Mesothelial cell of epicardium (in vitro differentiated cells): ENCODE measurements at regions not wholly inside any gene's neighbourhood (a gene's known extent, or its start where the extent isn't known, plus 50 kb on each side); places are given as distances from the start of the nearest gene placed in this dataset.
"Not testable (repeated sequence)": the region's sequence is repeated elsewhere in the genome, so short reads cannot be mapped to it uniquely, and the experiment has no call there.

ENCODE experiments used
- DNase-seq, 2 experiments: peaks; one replicate each; pipeline ENCODE4 v3.0.0; 2021; ENCODE audit warnings: low spot score in 2 of 2; ENCODE audit not compliant: unreplicated experiment in 2 of 2
- H3K27ac Mint-ChIP-seq: 2 replicates; pipeline ENCODE4 v1.8.0; 2021; ENCODE audit warnings: mixed read lengths
- H3K27me3 Mint-ChIP-seq: 2 replicates; pipeline ENCODE4 v1.8.0; 2021; ENCODE audit warnings: low read depth, mixed read lengths
- H3K36me3 Mint-ChIP-seq: 2 replicates; pipeline ENCODE4 v1.8.0; 2021; ENCODE audit warnings: mixed read lengths
- H3K4me1 Mint-ChIP-seq: 2 replicates; pipeline ENCODE4 v1.8.0; 2021; ENCODE audit warnings: mixed read lengths
- H3K4me3 Mint-ChIP-seq: 2 replicates; pipeline ENCODE4 v1.8.0; 2021; ENCODE audit warnings: mild to moderate bottlenecking, moderate library complexity, mixed read lengths
- H3K9me3 Mint-ChIP-seq: 2 replicates; pipeline ENCODE4 v1.8.0; 2021; ENCODE audit warnings: mixed read lengths
- TF ChIP-seq, protein P1 (sequence below): fragments of 200-600 bp; sonication (generic); IDR thresholded peaks from one replicate; pipeline ENCODE4 v1.5.0; 2021; ENCODE audit warnings: antibody characterized with exemption; ENCODE audit not compliant: unreplicated experiment

DNA sequence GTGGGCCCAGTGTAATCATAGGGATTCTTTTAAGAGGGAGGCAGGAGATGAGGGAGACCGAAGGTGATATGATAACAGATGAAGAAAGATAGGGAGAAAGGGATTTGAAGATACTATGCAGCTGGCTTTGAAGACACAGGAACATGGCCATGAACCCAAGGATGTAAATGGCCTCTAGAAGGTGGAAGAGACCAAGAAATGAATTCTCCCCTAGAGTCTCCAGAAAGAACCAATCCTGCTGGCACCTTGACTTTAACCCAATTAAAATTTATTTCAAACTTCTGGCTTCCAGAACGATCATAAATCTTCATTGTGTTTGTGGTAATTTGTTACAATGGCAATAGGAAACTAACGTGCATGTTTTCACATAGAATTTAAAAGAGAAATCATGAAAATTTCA lies 95.0 kb upstream of the GORAB start:
- H3K27ac Mint-ChIP-seq: no peak overlapping the region
- H3K9me3 Mint-ChIP-seq: peaks cover 15% of the 10 kb centered on the region
- TF ChIP-seq, protein P1, sequence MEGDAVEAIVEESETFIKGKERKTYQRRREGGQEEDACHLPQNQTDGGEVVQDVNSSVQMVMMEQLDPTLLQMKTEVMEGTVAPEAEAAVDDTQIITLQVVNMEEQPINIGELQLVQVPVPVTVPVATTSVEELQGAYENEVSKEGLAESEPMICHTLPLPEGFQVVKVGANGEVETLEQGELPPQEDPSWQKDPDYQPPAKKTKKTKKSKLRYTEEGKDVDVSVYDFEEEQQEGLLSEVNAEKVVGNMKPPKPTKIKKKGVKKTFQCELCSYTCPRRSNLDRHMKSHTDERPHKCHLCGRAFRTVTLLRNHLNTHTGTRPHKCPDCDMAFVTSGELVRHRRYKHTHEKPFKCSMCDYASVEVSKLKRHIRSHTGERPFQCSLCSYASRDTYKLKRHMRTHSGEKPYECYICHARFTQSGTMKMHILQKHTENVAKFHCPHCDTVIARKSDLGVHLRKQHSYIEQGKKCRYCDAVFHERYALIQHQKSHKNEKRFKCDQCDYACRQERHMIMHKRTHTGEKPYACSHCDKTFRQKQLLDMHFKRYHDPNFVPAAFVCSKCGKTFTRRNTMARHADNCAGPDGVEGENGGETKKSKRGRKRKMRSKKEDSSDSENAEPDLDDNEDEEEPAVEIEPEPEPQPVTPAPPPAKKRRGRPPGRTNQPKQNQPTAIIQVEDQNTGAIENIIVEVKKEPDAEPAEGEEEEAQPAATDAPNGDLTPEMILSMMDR: no peak
- H3K36me3 Mint-ChIP-seq: no peaks in the 10 kb centered on the region
- no peak for DNase-seq
- no peaks in the 10 kb centered on the region for H3K4me1 Mint-ChIP-seq
- H3K27me3 Mint-ChIP-seq: no peaks in the 10 kb centered on the region
- no peak overlapping the region for H3K4me3 Mint-ChIP-seq

DNA sequence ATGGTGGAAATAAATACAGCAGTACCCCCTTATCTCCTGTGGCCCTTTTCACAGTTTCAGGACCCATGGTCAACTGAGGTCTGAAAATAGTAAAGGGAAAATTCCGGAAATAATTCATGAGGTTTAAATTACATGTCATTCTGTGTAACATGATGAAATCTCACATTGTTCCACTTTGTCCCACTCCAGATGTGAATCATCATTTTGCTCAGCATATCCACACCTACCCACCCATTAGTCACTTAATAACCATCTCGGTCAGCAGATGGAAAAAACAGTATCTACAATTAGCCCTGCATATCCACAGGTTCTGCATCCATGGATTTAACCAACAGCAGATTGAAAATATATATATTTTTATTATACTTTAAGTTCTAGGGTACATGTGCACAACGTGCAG lies 86.9 kb upstream of the GORAB start:
- Mint-ChIP-seq H3K9me3 (peaks cover 10% of the 10 kb centered on the region), H3K4me3 (no peak overlapping the region), H3K4me1 (peaks cover 3% of the 10 kb centered on the region), H3K27me3 (no peaks in the 10 kb centered on the region), H3K36me3 (no peaks in the 10 kb centered on the region), H3K27ac (no peak overlapping the region)
- no peak for DNase-seq
- TF ChIP-seq, protein P1: no peak

DNA sequence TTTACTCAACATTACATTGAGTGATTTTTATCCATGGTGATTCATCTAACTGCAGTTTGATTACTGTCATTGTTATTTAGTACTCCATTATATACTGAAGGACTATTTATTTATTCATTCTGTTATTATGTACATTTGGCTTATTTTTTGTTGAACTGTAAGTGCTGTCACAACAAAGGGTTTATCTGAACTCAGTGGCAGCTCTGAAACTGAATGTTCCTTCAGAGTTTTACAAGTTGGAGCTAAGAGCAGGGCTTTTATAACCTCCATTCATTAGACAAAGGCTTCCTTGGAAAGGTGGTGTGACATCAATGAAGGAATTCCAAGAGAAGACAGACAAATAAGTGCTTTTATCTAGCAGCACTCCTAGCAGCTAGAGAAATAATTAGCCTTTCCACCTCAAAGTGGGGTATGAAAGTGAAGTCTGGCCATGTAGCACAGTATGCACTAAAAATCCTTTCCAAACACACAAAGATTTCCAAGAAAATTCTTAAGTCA lies 83.3 kb upstream of the GORAB start:
- no peaks in the 10 kb centered on the region for H3K36me3 Mint-ChIP-seq
- peaks cover 3% of the 10 kb centered on the region for H3K4me1 Mint-ChIP-seq
- H3K9me3 Mint-ChIP-seq: peaks cover 15% of the 10 kb centered on the region
- TF ChIP-seq, protein P1: no peak
- H3K27ac Mint-ChIP-seq: no peak overlapping the region
- DNase-seq: no peak
- no peak overlapping the region for H3K4me3 Mint-ChIP-seq
- no peaks in the 10 kb centered on the region for H3K27me3 Mint-ChIP-seq

DNA sequence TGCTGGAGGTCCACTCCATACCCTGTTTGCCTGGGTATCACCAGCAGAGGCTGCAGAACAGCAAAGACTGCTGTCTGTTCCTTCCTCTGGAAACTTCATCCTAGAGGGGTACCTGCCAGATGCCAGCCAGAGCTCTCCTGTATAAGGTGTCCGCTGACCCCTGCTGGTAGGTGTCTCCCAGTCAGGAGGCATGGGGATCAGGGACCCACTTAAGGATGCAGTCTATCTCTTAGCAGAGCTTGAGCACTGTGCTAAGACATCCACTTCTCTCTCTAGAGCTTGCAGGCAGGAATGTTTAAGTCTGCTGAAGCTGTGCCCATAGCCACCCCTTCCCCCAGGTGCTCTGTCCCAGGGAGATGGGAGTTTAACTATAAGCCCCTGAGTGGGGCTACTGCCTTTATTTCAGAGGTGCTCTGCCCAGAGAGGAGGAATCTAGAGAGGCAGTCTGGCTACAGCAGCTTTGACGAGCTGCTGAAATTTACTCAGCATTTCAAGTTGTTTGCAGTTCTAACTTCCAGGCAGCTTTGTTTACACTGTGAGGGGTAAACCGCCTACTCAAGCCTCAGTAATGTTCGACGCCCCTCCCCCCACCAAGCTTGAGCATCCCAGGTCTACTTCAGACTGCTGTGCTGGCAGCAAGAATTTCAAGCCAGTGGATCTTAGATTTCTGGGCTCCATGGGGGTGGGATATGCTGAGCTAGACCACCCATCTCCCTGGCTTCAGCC lies 74.5 kb upstream of the GORAB start:
- H3K4me1 Mint-ChIP-seq, H3K27ac Mint-ChIP-seq, DNase-seq, H3K27me3 Mint-ChIP-seq, H3K36me3 Mint-ChIP-seq, H3K4me3 Mint-ChIP-seq: not testable (repeated sequence)
- peaks cover 52% of the 10 kb centered on the region for H3K9me3 Mint-ChIP-seq

DNA sequence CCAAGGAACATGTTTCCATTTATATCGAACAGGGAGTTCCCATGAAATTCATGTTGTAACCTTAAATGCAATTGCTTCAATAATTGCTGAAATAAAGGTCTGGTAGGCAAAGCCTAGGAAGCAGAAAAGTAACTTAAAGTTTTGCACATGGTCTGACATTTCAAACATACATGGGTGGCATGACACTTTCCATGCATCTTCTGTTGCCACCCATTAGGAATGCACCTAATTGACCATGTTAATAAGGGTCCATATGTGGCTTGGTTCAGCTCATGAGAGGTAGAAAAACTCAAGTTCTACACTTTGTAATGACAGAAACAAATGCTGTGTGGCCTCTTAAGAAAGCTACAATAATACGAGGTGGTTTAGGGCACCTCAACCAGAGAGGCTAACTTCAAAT lies 72.0 kb upstream of the GORAB start:
- TF ChIP-seq, protein P1: no peak
- H3K4me3 Mint-ChIP-seq: no peak overlapping the region
- no peak for DNase-seq
- no peaks in the 10 kb centered on the region for H3K27me3 Mint-ChIP-seq
- peaks cover 31% of the 10 kb centered on the region for H3K9me3 Mint-ChIP-seq
- no peak overlapping the region for H3K27ac Mint-ChIP-seq
- peaks cover under 1% of the 10 kb centered on the region for H3K36me3 Mint-ChIP-seq
- no peaks in the 10 kb centered on the region for H3K4me1 Mint-ChIP-seq

DNA sequence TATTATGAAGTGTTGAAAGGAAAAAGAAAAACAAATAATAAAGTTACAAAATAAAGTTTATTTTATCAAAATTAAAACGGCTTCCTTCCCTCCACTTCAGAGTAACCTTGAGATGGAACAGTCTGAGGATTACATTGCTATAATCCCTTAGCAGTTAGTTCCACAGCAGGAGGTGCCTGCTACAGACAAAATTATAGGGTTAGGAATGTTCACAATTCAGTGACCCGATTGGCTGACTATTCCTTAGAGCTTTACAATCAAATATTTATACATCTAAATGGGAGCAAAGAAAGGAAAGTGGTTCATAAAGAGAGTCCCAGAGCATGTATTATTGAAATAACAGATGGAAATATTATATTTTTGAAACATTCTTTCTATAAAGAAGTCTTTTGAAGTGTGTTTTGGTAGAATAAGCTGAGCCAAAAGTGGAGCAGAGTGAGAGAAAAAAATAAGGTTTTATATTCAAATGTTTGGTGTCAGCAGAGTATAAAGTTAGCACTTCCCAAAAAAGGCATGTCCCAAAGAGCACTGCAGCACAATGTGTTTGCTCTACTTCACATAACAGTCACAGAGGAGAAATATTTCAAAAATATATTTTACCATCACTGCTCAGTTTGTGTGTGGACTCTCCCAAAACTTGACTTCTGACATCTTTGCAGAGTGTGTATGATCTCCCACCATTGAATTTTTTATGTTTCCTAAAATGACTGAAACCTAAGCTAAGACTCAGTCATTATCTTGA lies 71.4 kb upstream of the GORAB start:
- Mint-ChIP-seq H3K4me1 (no peaks in the 10 kb centered on the region), H3K4me3 (no peak overlapping the region), H3K27ac (no peak overlapping the region), H3K9me3 (peaks cover 28% of the 10 kb centered on the region), H3K36me3 (no peaks in the 10 kb centered on the region), H3K27me3 (no peaks in the 10 kb centered on the region)
- DNase-seq: no peak
- TF ChIP-seq, protein P1: no peak
